ENCODE measurements at regions not wholly inside any gene's neighbourhood (a gene's known extent, or its start where the extent isn't known, plus 50 kb on each side); places are given as distances from the start of the nearest gene placed in this dataset.
"Not testable (repeated sequence)": the region's sequence is repeated elsewhere in the genome, so short reads cannot be mapped to it uniquely, and the experiment has no call there.

DNA sequence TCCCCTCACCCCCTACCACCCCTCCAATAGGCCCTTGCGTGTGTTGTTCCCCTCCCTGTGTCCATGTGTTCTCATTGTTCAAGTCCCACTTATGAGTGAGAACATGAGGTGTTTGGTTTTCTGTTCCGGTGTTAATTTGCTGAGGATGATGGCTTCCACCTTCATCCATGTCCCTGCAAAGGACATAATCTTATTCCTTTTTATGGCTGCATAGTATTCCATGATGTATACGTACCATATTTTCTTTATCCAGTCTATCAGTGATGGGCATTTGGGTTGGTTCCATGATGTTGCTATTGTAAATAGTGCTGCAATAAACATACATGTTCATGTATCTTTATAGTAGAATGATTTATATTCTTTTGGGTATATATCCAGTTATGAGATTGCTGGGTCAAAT is 523.6 kb upstream of the TBL1XR1 start:
- TF ChIP-seq, protein P1, sequence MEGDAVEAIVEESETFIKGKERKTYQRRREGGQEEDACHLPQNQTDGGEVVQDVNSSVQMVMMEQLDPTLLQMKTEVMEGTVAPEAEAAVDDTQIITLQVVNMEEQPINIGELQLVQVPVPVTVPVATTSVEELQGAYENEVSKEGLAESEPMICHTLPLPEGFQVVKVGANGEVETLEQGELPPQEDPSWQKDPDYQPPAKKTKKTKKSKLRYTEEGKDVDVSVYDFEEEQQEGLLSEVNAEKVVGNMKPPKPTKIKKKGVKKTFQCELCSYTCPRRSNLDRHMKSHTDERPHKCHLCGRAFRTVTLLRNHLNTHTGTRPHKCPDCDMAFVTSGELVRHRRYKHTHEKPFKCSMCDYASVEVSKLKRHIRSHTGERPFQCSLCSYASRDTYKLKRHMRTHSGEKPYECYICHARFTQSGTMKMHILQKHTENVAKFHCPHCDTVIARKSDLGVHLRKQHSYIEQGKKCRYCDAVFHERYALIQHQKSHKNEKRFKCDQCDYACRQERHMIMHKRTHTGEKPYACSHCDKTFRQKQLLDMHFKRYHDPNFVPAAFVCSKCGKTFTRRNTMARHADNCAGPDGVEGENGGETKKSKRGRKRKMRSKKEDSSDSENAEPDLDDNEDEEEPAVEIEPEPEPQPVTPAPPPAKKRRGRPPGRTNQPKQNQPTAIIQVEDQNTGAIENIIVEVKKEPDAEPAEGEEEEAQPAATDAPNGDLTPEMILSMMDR (IDR thresholded peaks at IDR 0.05) = not testable (repeated sequence)
- TF ChIP-seq POLR2A (IDR thresholded peaks at IDR 0.05) = not testable (repeated sequence)

All from testis (tissue), 2 donors.